Prostate gland (tissue), 2 donors: ENCODE measurements at regions not wholly inside any gene's neighbourhood (a gene's known extent, or its start where the extent isn't known, plus 50 kb on each side); places are given as distances from the start of the nearest gene placed in this dataset.
"Not testable (repeated sequence)": the region's sequence is repeated elsewhere in the genome, so short reads cannot be mapped to it uniquely, and the experiment has no call there.

Source experiments
- DNase-seq: peaks from one replicate; pipeline ENCODE4 v3.0.0-alpha.2; 2019; ENCODE audit warnings: low spot score
- H3K27ac ChIP-seq, 2 donors: fragments of 200-600 bp; sonication (generic); 2 replicates each; pipeline ENCODE4 v1.5.1; 2017 to 2019
- H3K27me3 ChIP-seq: fragments of 200-600 bp; sonication (generic); replicated peaks from 2 replicates; pipeline ENCODE4 v1.5.1; 2019; ENCODE audit not compliant: insufficient read depth
- H3K36me3 ChIP-seq, 2 donors: fragments of 200-600 bp; sonication (generic); 1 replicate in 1 of 2; 2 replicates in 1 of 2; pipeline versions ENCODE4 v1.5.1 to v1.8.1; 2017 to 2019
- H3K4me1 ChIP-seq: fragments of 200-600 bp; sonication (generic); replicated peaks from 2 replicates; pipeline ENCODE4 v1.5.1; 2019
- H3K4me3 ChIP-seq, 2 donors: fragments of 200-600 bp; sonication (generic); 2 replicates each; pipeline ENCODE4 v1.5.1; 2017 to 2019
- H3K9me3 ChIP-seq: fragments of 200-600 bp; sonication (generic); 2 replicates; pipeline ENCODE4 v1.5.1; 2017
- POLR2A ChIP-seq: fragments of 450-650 bp; IDR thresholded peaks from one replicate; pipeline ENCODE4 v1.6.1; 2016; ENCODE audit warnings: antibody characterized with exemption, mild to moderate bottlenecking
- POLR2AphosphoS5 ChIP-seq: sonication (generic); formaldehyde crosslinking; IDR thresholded peaks from one replicate; pipeline ENCODE4 v1.6.1; 2017; ENCODE audit warnings: antibody characterized with exemption
- WGBS: methylation state at CpG from one replicate; pipeline ENCODE4 v1.1.5; 2018; 5-methylcytosine and 5-hydroxymethylcytosine counted together
- intact Hi-C: fragments of 100-400 bp; cut with DNase I; formaldehyde crosslinking; loops from one replicate; pipeline ENCODE4 v1.14.2; 2022
- TF ChIP-seq, protein P1 (sequence below), 4 experiments: fragments of 200-600 bp in 2 of 4; fragments of 450-650 bp in 2 of 4; sonication (generic) in 2 of 4; IDR thresholded peaks; 1 replicate in 3 of 4; 2 replicates in 1 of 4; pipeline ENCODE4 v1.5.1; 2016 to 2019; ENCODE audit warnings: antibody characterized with exemption in 4 of 4, mild to moderate bottlenecking in 2 of 4, moderate library complexity in 2 of 4

DNA sequence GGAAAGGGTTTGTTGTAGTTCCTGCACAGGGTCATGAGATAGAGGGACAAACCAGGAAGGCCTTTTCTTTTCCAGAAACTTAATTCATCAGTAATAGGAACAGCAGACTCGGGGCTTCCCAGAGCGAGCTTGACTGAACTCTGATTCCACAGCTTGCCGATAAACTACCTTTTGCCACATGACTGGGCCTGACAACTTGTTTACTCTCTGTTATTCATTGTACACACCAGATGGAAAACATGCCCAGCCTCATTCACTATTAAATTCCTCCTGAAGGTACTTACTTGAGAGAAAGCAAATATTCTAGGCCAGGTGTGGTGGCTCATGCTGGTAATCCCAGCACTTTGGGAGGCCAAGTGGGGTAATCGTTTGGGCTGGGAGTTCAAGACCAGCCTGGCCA, 77.1 kb upstream of the FGFR2 start:
- peak; percentile 72 for DNase-seq
- intact Hi-C loops: no loop called here
- Histone ChIP-seq H3K36me3 (no peaks in the 10 kb centered on the region), H3K9me3 (no peaks in the 10 kb centered on the region), H3K27me3 (no peaks in the 10 kb centered on the region), H3K4me3 (no peak overlapping the region), H3K27ac (peak overlapping the region in 1 of 2 donors; percentile 29), H3K4me1 (no peaks in the 10 kb centered on the region)
- TF ChIP-seq POLR2AphosphoS5: peak; percentile 86
- no peak for TF ChIP-seq POLR2A
- WGBS: 55% methylated on average over 4 of the region's 4 CpGs

DNA sequence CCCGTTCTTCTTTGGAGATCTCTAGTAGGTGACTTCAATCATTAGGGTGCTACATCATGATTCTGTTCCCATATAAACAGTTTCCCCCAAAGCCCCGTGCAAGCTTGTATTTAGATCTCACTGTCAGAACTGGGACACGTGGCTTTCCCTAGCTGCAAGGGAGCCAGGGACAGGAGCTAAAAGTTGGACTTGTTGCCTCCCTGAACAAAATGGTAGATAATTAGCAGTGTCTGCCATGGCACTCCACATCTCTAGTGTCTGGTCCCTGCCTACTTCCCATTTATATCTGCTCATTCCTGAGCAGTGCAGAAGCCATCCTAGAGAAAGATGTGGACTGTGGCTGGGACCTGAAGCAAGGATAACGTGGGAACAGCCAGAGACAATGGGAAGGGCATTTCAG, 76.6 kb upstream of the FGFR2 start:
- no peak overlapping the region for H3K4me3 ChIP-seq
- no peaks in the 10 kb centered on the region for H3K36me3 ChIP-seq
- intact Hi-C loops: no loop called here
- no peak for DNase-seq
- WGBS: 88% methylated on average over 4 of the region's 4 CpGs
- H3K27ac ChIP-seq: peak overlapping the region in 1 of 2 donors; percentile 29
- no peaks in the 10 kb centered on the region for H3K27me3 ChIP-seq
- no peaks in the 10 kb centered on the region for H3K4me1 ChIP-seq
- TF ChIP-seq POLR2AphosphoS5 (no peak), POLR2A (no peak)
- TF ChIP-seq, protein P1, sequence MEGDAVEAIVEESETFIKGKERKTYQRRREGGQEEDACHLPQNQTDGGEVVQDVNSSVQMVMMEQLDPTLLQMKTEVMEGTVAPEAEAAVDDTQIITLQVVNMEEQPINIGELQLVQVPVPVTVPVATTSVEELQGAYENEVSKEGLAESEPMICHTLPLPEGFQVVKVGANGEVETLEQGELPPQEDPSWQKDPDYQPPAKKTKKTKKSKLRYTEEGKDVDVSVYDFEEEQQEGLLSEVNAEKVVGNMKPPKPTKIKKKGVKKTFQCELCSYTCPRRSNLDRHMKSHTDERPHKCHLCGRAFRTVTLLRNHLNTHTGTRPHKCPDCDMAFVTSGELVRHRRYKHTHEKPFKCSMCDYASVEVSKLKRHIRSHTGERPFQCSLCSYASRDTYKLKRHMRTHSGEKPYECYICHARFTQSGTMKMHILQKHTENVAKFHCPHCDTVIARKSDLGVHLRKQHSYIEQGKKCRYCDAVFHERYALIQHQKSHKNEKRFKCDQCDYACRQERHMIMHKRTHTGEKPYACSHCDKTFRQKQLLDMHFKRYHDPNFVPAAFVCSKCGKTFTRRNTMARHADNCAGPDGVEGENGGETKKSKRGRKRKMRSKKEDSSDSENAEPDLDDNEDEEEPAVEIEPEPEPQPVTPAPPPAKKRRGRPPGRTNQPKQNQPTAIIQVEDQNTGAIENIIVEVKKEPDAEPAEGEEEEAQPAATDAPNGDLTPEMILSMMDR (IDR thresholded peaks at IDR 0.05): no peak
- H3K9me3 ChIP-seq: no peaks in the 10 kb centered on the region

- no peaks in the 10 kb centered on the region for H3K9me3 ChIP-seq
- no peak overlapping the region for H3K4me3 ChIP-seq
- H3K27ac ChIP-seq: no peak overlapping the region
- intact Hi-C loops: no loop called here
- no peaks in the 10 kb centered on the region for H3K27me3 ChIP-seq
- H3K36me3 ChIP-seq: no peaks in the 10 kb centered on the region
- no peaks in the 10 kb centered on the region for H3K4me1 ChIP-seq
- WGBS: 84% methylated on average over 9 of the region's 9 CpGs
- TF ChIP-seq POLR2AphosphoS5: no peak
- no peak for TF ChIP-seq POLR2A
- TF ChIP-seq, protein P1 (IDR thresholded peaks at IDR 0.05): no peak
- DNase-seq: no peak
Measured at GRCh38 chr10:121672733-121673132, 74.5 kb upstream of the FGFR2 start.

DNA sequence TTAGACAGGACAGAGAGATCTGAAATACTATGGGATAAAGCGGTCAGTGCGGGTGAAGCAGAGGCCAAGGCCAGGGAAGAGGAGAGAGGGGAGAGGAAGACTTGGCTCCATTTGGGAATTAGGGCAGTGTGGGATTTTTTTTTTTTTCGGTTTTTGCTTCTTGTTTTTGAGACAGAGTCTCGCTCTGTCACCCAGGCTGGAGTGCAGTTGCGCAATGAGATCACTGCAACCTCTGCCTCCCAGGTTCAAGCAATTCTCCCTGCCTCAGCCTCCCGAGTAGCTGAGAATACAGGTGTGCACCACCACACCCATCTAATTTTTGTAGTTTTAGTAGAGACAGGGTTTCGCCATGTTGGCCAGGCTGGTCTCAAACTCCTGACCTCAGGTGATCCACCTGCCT, 71.6 kb upstream of the FGFR2 start:
- intact Hi-C loops: loop anchor here (5.0 kb wide), 1 partner anchor 43 kb away; no protein-coding TSS in a partner anchor
- 91% methylated on average over 7 of the region's 7 CpGs for WGBS

GRCh38 chr10:121669028-121669374, 70.8 kb upstream of the FGFR2 start:
- H3K9me3 ChIP-seq: no peaks in the 10 kb centered on the region
- peak overlapping the region; percentile 60 to 67 for H3K27ac ChIP-seq
- TF ChIP-seq POLR2AphosphoS5: no peak
- no peak for TF ChIP-seq POLR2A
- TF ChIP-seq, protein P1 (IDR thresholded peaks at IDR 0.05): no peak
- no peaks in the 10 kb centered on the region for H3K36me3 ChIP-seq
- no peak for DNase-seq
- H3K4me1 ChIP-seq: no peaks in the 10 kb centered on the region
- 24% methylated on average over 6 of the region's 6 CpGs for WGBS
- intact Hi-C loops: loop anchor here (5.0 kb wide), 1 partner anchor 42 kb away; no protein-coding TSS in a partner anchor
- H3K4me3 ChIP-seq: no peak overlapping the region
- no peaks in the 10 kb centered on the region for H3K27me3 ChIP-seq

More for the DNA sequence above, 71.6 kb upstream of the FGFR2 start:
- not testable (repeated sequence) for H3K4me1 ChIP-seq, DNase-seq, H3K27me3 ChIP-seq, H3K9me3 ChIP-seq, H3K4me3 ChIP-seq, H3K27ac ChIP-seq, H3K36me3 ChIP-seq

DNA sequence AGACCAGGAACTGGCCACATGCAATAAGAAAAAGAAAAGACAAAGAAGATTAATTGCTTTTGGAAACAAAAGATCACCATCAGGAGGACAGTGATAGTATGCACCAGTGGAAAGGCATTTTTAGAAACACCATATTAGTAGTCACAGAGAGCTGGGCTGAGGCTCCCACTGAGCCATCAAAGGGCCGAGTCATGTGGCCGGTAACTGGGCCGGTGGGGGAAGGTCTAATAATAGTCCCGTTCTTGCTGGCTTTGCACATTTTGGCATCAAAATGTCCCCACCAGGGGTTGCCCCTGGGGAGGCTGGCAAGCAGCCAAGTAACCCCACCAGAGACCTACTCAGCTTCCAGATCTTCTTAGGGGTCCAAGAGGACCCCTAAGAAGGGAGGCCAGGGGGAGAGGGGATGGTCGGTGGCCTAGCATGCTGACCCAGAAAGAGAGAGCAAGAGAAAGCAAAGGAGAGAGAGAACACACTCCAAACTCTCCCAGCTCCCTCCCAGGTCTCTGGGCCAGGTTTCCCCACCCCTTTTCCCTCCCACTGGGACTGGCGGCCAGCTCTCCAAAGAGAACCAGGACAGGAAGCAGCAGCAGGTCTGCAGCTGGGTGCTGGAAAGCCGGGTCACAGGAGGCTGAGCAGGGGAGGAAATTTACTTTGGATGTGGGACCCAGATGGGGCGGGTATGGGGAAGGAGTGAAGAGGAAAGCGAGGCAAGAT, 70.2 kb upstream of the FGFR2 start:
- H3K9me3 ChIP-seq: no peaks in the 10 kb centered on the region
- intact Hi-C loops: loop anchor here (5.0 kb wide), 1 partner anchor 41 kb away; no protein-coding TSS in a partner anchor
- peak; percentile 65 for TF ChIP-seq POLR2AphosphoS5
- TF ChIP-seq POLR2A: no peak
- H3K27me3 ChIP-seq: no peaks in the 10 kb centered on the region
- H3K36me3 ChIP-seq: no peaks in the 10 kb centered on the region
- no peaks in the 10 kb centered on the region for H3K4me1 ChIP-seq
- H3K4me3 ChIP-seq: no peak overlapping the region
- DNase-seq: peak; percentile 73
- 3% methylated on average over 9 of the region's 9 CpGs for WGBS
- peak overlapping the region; percentile 60 to 67 for H3K27ac ChIP-seq
